SK-N-SH (cell line): ENCODE measurements at regions not wholly inside any gene's neighbourhood (a gene's known extent, or its start where the extent isn't known, plus 50 kb on each side); places are given as distances from the start of the nearest gene placed in this dataset.

Experiments used
- CTCF ChIA-PET: fragments of 300-600, 350-600 bp; formaldehyde crosslinking; extraction: SDS; loops from one replicate; lab custom pipeline; 2021; lab: Yijun Ruan, JAX
- POLR2A ChIA-PET: fragments of 350-600 bp; sonication (Branson Sonifier 250); formaldehyde crosslinking; extraction: SDS; loops from one replicate; lab custom pipeline; 2020; ENCODE audit warnings: antibody characterized with exemption, inconsistent platforms; lab: Yijun Ruan, JAX
- DNase-seq: peaks from one replicate; pipeline ENCODE4 v3.0.0; 2012
- H2AFZ ChIP-seq: fragments of 200-600 bp; sonication (generic); 2 replicates; pipeline ENCODE4 v1.8.1; 2016; ENCODE audit warnings: antibody characterized with exemption, mild to moderate bottlenecking, low read depth
- H3F3A ChIP-seq: fragments of 200-600 bp; sonication (generic); replicated peaks from 2 replicates; pipeline ENCODE3; 2016; ENCODE audit warnings: antibody characterized with exemption, mild to moderate bottlenecking; ENCODE audit not compliant: insufficient read depth
- H3K27ac ChIP-seq, 2 experiments: fragments of 200-500 bp in 1 of 2; fragments of 200-600 bp in 1 of 2; sonication (Bioruptor generic) in 1 of 2; sonication (generic), shearing (Covaris generic) in 1 of 2; 2 replicates each; pipeline versions ENCODE4 v1.5.1 to v1.6.1; 2014 to 2016; ENCODE audit warnings: low read depth in 2 of 2, inconsistent platforms in 1 of 2, low read length in 1 of 2, mild to moderate bottlenecking in 1 of 2, mixed read lengths in 1 of 2
- H3K27me3 ChIP-seq: fragments of 200-600 bp; sonication (generic), shearing (Covaris generic); 2 replicates; pipeline ENCODE4 v1.6.1; 2016; ENCODE audit warnings: mixed run types; ENCODE audit not compliant: insufficient read depth
- H3K36me3 ChIP-seq, 2 experiments: fragments of 200-500 bp in 1 of 2; fragments of 200-600 bp in 1 of 2; sonication (Bioruptor generic) in 1 of 2; sonication (generic) in 1 of 2; replicated peaks in 1 of 2; 2 replicates each; pipeline versions ENCODE3 to v1.5.1; 2014 to 2016; ENCODE audit warnings: low read length in 1 of 2, mild to moderate bottlenecking in 1 of 2; ENCODE audit not compliant: insufficient read depth in 2 of 2, control insufficient read depth in 1 of 2
- H3K4me1 ChIP-seq, 2 experiments: fragments of 200-500 bp in 1 of 2; fragments of 200-600 bp in 1 of 2; sonication (Bioruptor generic) in 1 of 2; sonication (generic), shearing (Covaris generic) in 1 of 2; 2 replicates each; pipeline versions ENCODE4 v1.5.1 to v1.6.1; 2014 to 2016; ENCODE audit warnings: low read depth in 1 of 2, low read length in 1 of 2, mixed run types in 1 of 2; ENCODE audit not compliant: insufficient read depth in 2 of 2, control insufficient read depth in 1 of 2
- H3K4me2 ChIP-seq: fragments of 200-600 bp; sonication (generic), shearing (Covaris generic); 2 replicates; pipeline ENCODE4 v1.6.1; 2017; ENCODE audit warnings: mixed run types
- H3K4me3 ChIP-seq, 2 experiments: fragments of 200-500 bp in 1 of 2; fragments of 200-600 bp in 1 of 2; sonication (Bioruptor generic) in 1 of 2; sonication (generic), shearing (Covaris generic) in 1 of 2; 2 replicates each; pipeline versions ENCODE4 v1.5.1 to v1.8.1; 2014 to 2016; ENCODE audit warnings: low read depth in 2 of 2, inconsistent platforms in 1 of 2, low read length in 1 of 2, mild to moderate bottlenecking in 1 of 2, mixed read lengths in 1 of 2, moderate library complexity in 1 of 2
- H3K79me2 ChIP-seq: fragments of 200-600 bp; sonication (generic); 2 replicates; pipeline ENCODE4 v1.8.1; 2017; ENCODE audit warnings: mild to moderate bottlenecking; ENCODE audit not compliant: insufficient read depth
- H3K9ac ChIP-seq: fragments of 200-600 bp; sonication (generic); 2 replicates; pipeline ENCODE4 v1.6.1; 2017; ENCODE audit warnings: mixed run types
- H3K9me2 ChIP-seq: fragments of 200-600 bp; sonication (generic); 2 replicates; pipeline ENCODE4 v1.6.1; 2017; ENCODE audit warnings: mixed run types
- H3K9me3 ChIP-seq: fragments of 200-600 bp; sonication (generic); 2 replicates; pipeline ENCODE4 v1.6.1; 2017; ENCODE audit warnings: mixed run types, mild to moderate bottlenecking, moderate library complexity
- H4K20me1 ChIP-seq: fragments of 200-600 bp; sonication (generic); 2 replicates; pipeline ENCODE4 v1.6.1; 2017; ENCODE audit warnings: mild to moderate bottlenecking, mixed run types; ENCODE audit not compliant: insufficient read depth
- CHD2 ChIP-seq: fragments of 150-350 bp; IDR thresholded peaks from 2 replicates; pipeline ENCODE4 v1.6.1; 2018; ENCODE audit warnings: low read length; ENCODE audit not compliant: partially characterized antibody
- EP300 ChIP-seq, 2 experiments: IDR thresholded peaks; 2 replicates each; pipeline versions ENCODE4 v1.4.0 to v1.6.1; 2012; ENCODE audit warnings: borderline replicate concordance in 1 of 2, low read depth in 1 of 2, low read length in 1 of 2
- FOSL2 ChIP-seq: IDR thresholded peaks from 2 replicates; pipeline ENCODE4 v1.4.0; 2012; ENCODE audit warnings: low read depth, mild to moderate bottlenecking, moderate library complexity, borderline replicate concordance
- FOXM1 ChIP-seq: IDR thresholded peaks from 2 replicates; pipeline ENCODE4 v1.4.0; 2012; ENCODE audit warnings: low read depth, mild to moderate bottlenecking
- IRF3 ChIP-seq: fragments of 150-350 bp; IDR thresholded peaks from 2 replicates; pipeline ENCODE4 v1.6.1; 2016; ENCODE audit warnings: mild to moderate bottlenecking, low read depth, low read length
- JUND ChIP-seq: IDR thresholded peaks from 2 replicates; pipeline ENCODE4 v1.4.0; 2012
- NRF1 ChIP-seq: IDR thresholded peaks from 2 replicates; pipeline ENCODE4 v1.6.1; 2012; ENCODE audit warnings: low read depth, mild to moderate bottlenecking, low read length
- PBX3 ChIP-seq: IDR thresholded peaks from 2 replicates; pipeline ENCODE4; 2012
- POLR2AphosphoS5 ChIP-seq: IDR thresholded peaks from 2 replicates; pipeline ENCODE4 v1.6.1; 2012; ENCODE audit warnings: low read depth, low read length
- REST ChIP-seq: IDR thresholded peaks from 2 replicates; pipeline ENCODE4 v1.6.1; 2012; ENCODE audit warnings: mild to moderate bottlenecking, low read depth, low read length, moderate library complexity
- RFX5 ChIP-seq: IDR thresholded peaks from 2 replicates; pipeline ENCODE4 v1.6.1; 2012; ENCODE audit warnings: mild to moderate bottlenecking, improper control_type of control experiment, low read length
- RXRA ChIP-seq: IDR thresholded peaks from 2 replicates; pipeline ENCODE4 v1.4.0; 2012; ENCODE audit warnings: low read depth, mild to moderate bottlenecking, borderline replicate concordance
- SMC3 ChIP-seq: IDR thresholded peaks from 2 replicates; pipeline ENCODE4 v1.6.1; 2012; ENCODE audit warnings: low read depth, low read length, improper control_type of control experiment
- USF1 ChIP-seq: IDR thresholded peaks from 2 replicates; pipeline ENCODE4 v1.4.0; 2012; ENCODE audit warnings: low read depth, borderline replicate concordance

GRCh38 chr4:114280645-114281044, 301.2 kb upstream of the ARSJ start:
- ChIA-PET POLR2A (no interaction called here), CTCF (no interaction called here)

More at GRCh38 chr4:114280645-114281044, 301.2 kb upstream of the ARSJ start:
- Histone ChIP-seq H3K79me2 (no peaks in the 10 kb centered on the region), H3K9me2 (no peaks in the 10 kb centered on the region), H3K9ac (peak overlapping the region; percentile 47; the same call in 1 of the 2 replicates), H3K36me3 (peaks cover 0 to 11% of the 10 kb centered on the region in 2 experiments), H4K20me1 (no peaks in the 10 kb centered on the region), H3K27me3 (no peaks in the 10 kb centered on the region), H3K4me3 (no peak overlapping the region), H3F3A (peaks cover 24% of the 10 kb centered on the region), H3K9me3 (no peaks in the 10 kb centered on the region), H3K4me2 (no peak overlapping the region), H3K4me1 (peaks cover 0 to 31% of the 10 kb centered on the region in 2 experiments; a peak in 3 of 4 replicates), H3K27ac (peak overlapping the region; percentile 75 to 93; a peak in 3 of 4 replicates), H2AFZ (no peak overlapping the region)
- DNase-seq: no peak
- no peak for TF ChIP-seq USF1
- TF ChIP-seq FOSL2: no peak
- no peak for TF ChIP-seq JUND
- TF ChIP-seq RFX5: no peak
- TF ChIP-seq EP300 (IDR thresholded peaks at IDR 0.05; ENCODE audit: borderline replicate concordance in 1 of 2, low read depth in 1 of 2, low read length in 1 of 2): no peak
- no peak for TF ChIP-seq NRF1
- no peak for TF ChIP-seq RXRA
- TF ChIP-seq POLR2AphosphoS5: no peak
- TF ChIP-seq IRF3: no peak
- TF ChIP-seq CHD2: no peak
- TF ChIP-seq PBX3: no peak
- no peak for TF ChIP-seq REST
- TF ChIP-seq FOXM1: no peak
- no peak for TF ChIP-seq SMC3
